A673 (cell line): ENCODE measurements at regions not wholly inside any gene's neighbourhood (a gene's known extent, or its start where the extent isn't known, plus 50 kb on each side); places are given as distances from the start of the nearest gene placed in this dataset.

Experiments used
- BruUV-seq: library from RNA; stranded (reverse); fragments of 400-500 nt; replicated peaks from 2 replicates; lab custom pipeline; 2021; lab: Mats Ljungman, UMichigan
- CTCF ChIA-PET: fragments of 300-600 bp; sonication (Branson Sonifier 250); formaldehyde crosslinking; loops from one replicate; lab custom pipeline; 2022; ENCODE audit warnings: antibody characterized with exemption; lab: Charles Lee
- POLR2A ChIA-PET: fragments of 300-600 bp; sonication (Branson Sonifier 250); formaldehyde crosslinking; loops from one replicate; lab custom pipeline; 2022; ENCODE audit warnings: antibody characterized with exemption; ENCODE audit not compliant: low non-redundant PET; lab: Charles Lee
- DNase-seq: peaks from one replicate; pipeline ENCODE4 v3.0.0-alpha.2; 2015; ENCODE audit warnings: low spot score
- H3K27ac ChIP-seq: fragments of 200-600 bp; sonication (generic); 2 replicates; pipeline ENCODE4 v1.5.1; 2016; ENCODE audit warnings: mixed run types, low read depth, mild to moderate bottlenecking, mixed read lengths, antibody characterized with exemption, low read length; ENCODE audit not compliant: poor library complexity, severe bottlenecking
- H3K27me3 ChIP-seq: fragments of 200-600 bp; sonication (generic); replicated peaks from 2 replicates; pipeline ENCODE4 v1.6.1; 2017; ENCODE audit warnings: mixed run types, low read depth, mild to moderate bottlenecking, mixed read lengths, antibody characterized with exemption, low read length; ENCODE audit not compliant: insufficient read depth, poor library complexity
- H3K36me3 ChIP-seq: fragments of 200-600 bp; sonication (generic); 2 replicates; pipeline ENCODE4 v1.6.1; 2016; ENCODE audit warnings: mixed run types, mild to moderate bottlenecking, mixed read lengths, antibody characterized with exemption, low read length; ENCODE audit not compliant: insufficient read depth, poor library complexity, severe bottlenecking
- H3K4me1 ChIP-seq: fragments of 200-600 bp; sonication (generic); 2 replicates; pipeline ENCODE4 v1.6.1; 2017; ENCODE audit warnings: mixed run types, mild to moderate bottlenecking, mixed read lengths, antibody characterized with exemption, low read length; ENCODE audit not compliant: insufficient read depth, poor library complexity, severe bottlenecking
- H3K4me3 ChIP-seq: fragments of 200-600 bp; sonication (generic); 2 replicates; pipeline ENCODE4 v1.5.1; 2016; ENCODE audit warnings: low read depth, mixed run types, mild to moderate bottlenecking, mixed read lengths, low read length; ENCODE audit not compliant: poor library complexity, severe bottlenecking
- H3K9me3 ChIP-seq: fragments of 200-600 bp; sonication (generic); 2 replicates; pipeline ENCODE4 v1.6.1; 2016; ENCODE audit warnings: mixed run types, low read depth, mild to moderate bottlenecking, mixed read lengths, antibody characterized with exemption, low read length; ENCODE audit not compliant: poor library complexity, severe bottlenecking
- EZH2 ChIP-seq: fragments of 200-600 bp; sonication (generic); IDR thresholded peaks from 2 replicates; pipeline ENCODE4 v1.6.1; 2017; ENCODE audit warnings: borderline replicate concordance, low read depth, mild to moderate bottlenecking, mixed read lengths, antibody characterized with exemption, low read length; ENCODE audit not compliant: poor library complexity, severe bottlenecking
- intact Hi-C: fragments of 100-400 bp; cut with micrococcal nuclease; formaldehyde crosslinking; loops from one replicate; pipeline ENCODE4 v1.10.0; 2022; ENCODE audit not compliant: unreplicated experiment
- TF ChIP-seq, protein P1 (sequence below): fragments of 300-800, 200-600 bp; sonication (generic); conservative IDR thresholded peaks from 2 replicates; pipeline ENCODE4 v1.5.1; 2017; ENCODE audit warnings: low read depth, mild to moderate bottlenecking, antibody characterized with exemption, low read length, moderate library complexity, mixed read lengths

- no peaks in the 10 kb centered on the region for H3K4me1 ChIP-seq
- TF ChIP-seq, protein P1, sequence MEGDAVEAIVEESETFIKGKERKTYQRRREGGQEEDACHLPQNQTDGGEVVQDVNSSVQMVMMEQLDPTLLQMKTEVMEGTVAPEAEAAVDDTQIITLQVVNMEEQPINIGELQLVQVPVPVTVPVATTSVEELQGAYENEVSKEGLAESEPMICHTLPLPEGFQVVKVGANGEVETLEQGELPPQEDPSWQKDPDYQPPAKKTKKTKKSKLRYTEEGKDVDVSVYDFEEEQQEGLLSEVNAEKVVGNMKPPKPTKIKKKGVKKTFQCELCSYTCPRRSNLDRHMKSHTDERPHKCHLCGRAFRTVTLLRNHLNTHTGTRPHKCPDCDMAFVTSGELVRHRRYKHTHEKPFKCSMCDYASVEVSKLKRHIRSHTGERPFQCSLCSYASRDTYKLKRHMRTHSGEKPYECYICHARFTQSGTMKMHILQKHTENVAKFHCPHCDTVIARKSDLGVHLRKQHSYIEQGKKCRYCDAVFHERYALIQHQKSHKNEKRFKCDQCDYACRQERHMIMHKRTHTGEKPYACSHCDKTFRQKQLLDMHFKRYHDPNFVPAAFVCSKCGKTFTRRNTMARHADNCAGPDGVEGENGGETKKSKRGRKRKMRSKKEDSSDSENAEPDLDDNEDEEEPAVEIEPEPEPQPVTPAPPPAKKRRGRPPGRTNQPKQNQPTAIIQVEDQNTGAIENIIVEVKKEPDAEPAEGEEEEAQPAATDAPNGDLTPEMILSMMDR = no peak
- TF ChIP-seq EZH2 = no peak
- no peaks in the 10 kb centered on the region for H3K9me3 ChIP-seq
- ChIA-PET POLR2A (no interaction called here), CTCF (no interaction called here)
- H3K4me3 ChIP-seq = no peak overlapping the region
- no peak for DNase-seq
- H3K27me3 ChIP-seq = no peaks in the 10 kb centered on the region
- intact Hi-C loops = no loop called here
- BruUV-seq = no TSS peak
- H3K27ac ChIP-seq = no peak overlapping the region
- H3K36me3 ChIP-seq = no peaks in the 10 kb centered on the region
Observed at GRCh38 chr3:31263897-31264296, 268.8 kb upstream of the STT3B start.

DNA sequence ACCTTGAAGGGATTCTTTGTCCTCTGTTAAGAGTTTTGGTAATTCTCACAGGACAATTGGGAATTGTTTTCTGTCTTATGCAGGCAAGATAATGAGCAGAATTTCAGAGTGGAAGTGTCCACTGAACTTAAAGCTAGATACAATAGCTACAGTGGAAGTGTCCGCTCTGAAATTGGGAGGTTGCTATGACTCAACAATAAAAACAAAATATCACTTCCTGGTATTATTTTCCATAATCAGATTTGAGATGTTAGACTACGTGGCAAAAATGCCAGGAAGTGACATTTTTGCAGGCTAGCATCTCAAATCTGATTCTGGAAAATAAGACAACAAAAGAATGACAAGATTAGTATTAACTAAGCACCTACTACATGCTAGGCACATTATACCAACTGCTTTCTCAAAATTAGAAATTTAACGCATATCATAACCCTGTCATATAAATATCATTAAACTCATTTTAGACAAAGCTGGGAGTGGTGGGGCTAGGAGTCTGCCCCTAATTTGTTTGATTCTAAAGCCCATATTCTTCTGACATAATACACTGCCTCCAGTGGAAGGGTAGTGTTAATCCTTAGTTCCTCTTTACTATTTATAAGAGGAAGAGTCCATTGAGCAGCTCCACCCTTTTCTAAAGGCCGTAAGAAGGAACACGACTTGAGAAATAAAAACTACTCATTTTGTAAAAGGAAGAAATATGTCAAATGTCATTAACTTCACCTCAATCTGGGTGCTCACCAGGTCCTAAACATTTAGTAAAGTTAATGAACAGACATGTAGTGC is 266.9 kb upstream of the STT3B start:
- no peaks in the 10 kb centered on the region for H3K36me3 ChIP-seq
- CTCF ChIA-PET = no interaction called here
- no peak for TF ChIP-seq EZH2
- TF ChIP-seq, protein P1 = no peak
- no peaks in the 10 kb centered on the region for H3K4me1 ChIP-seq
- H3K4me3 ChIP-seq = no peak overlapping the region
- DNase-seq = no peak
- H3K27ac ChIP-seq = no peak overlapping the region
- POLR2A ChIA-PET = no interaction called here
- H3K9me3 ChIP-seq = no peaks in the 10 kb centered on the region
- BruUV-seq = no TSS peak
- intact Hi-C loops = no loop called here
- H3K27me3 ChIP-seq = no peaks in the 10 kb centered on the region

DNA sequence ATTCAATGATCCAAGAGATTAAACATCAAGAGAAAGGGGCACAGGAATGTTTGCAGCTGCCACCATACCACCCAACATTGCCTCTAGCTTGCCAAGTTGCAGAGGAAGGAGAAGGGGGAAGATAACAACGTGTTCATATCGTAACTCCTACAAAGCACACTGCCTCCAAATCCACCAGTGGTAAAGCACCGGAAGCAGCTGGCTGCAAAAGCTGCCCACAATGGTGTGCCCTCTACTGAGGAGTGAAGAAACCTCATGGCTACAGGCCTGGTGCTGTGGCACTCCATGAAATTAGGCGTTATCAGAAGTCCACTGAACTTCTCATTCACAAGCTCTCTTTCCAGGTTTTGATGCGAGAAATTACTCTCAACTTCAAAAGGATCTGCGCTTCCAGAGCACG is 263.9 kb upstream of the STT3B start:
- Histone ChIP-seq H3K27me3 (no peaks in the 10 kb centered on the region), H3K9me3 (no peaks in the 10 kb centered on the region), H3K4me1 (no peaks in the 10 kb centered on the region), H3K27ac (no peak overlapping the region), H3K36me3 (no peaks in the 10 kb centered on the region), H3K4me3 (no peak overlapping the region)
- intact Hi-C loops = no loop called here
- ChIA-PET POLR2A (no interaction called here), CTCF (no interaction called here)
- DNase-seq = no peak
- TF ChIP-seq EZH2 = no peak
- TF ChIP-seq, protein P1 = no peak
- no TSS peak for BruUV-seq
